ENCODE measurements at regions not wholly inside any gene's neighbourhood (a gene's known extent, or its start where the extent isn't known, plus 50 kb on each side); places are given as distances from the start of the nearest gene placed in this dataset.

- 20 to 22% (median 22%) methylated on average over 3 of the region's 3 CpGs for WGBS, 3 donors
- intact Hi-C loops (cut with DNase I) = no loop called here
- Histone ChIP-seq H3K27me3 (no peaks in the 10 kb centered on the region), H3K36me3 (no peaks in the 10 kb centered on the region), H3K4me3 (no peak overlapping the region), H3K9me3 (no peaks in the 10 kb centered on the region), H3K4me1 (ENCODE audit: insufficient read depth) (no peaks in the 10 kb centered on the region), H3K27ac (no peak overlapping the region)
- no peak for DNase-seq
- TF ChIP-seq CTCF (IDR thresholded peaks at IDR 0.05) (no peak), EP300 (IDR thresholded peaks at IDR 0.05) (no peak), POLR2A (IDR thresholded peaks at IDR 0.05) (no peak)
These were observed 662.0 kb upstream of the FRG1 start for GRCh38 chr4:189278597-189279165.

GRCh38 chr4:189279188-189279587 lies 661.5 kb upstream of the FRG1 start:
- intact Hi-C loops (cut with DNase I) = no loop called here
- no peak for TF ChIP-seq EP300 (IDR thresholded peaks at IDR 0.05)
- TF ChIP-seq POLR2A (IDR thresholded peaks at IDR 0.05) = no peak
- TF ChIP-seq CTCF (IDR thresholded peaks at IDR 0.05) = no peak
- 89 to 92% (median 91%) methylated on average over 11 of the region's 11 CpGs for WGBS, 3 donors

GRCh38 chr4:189285377-189285776 lies 655.3 kb upstream of the FRG1 start:
- Histone ChIP-seq H3K4me1 (ENCODE audit: insufficient read depth) (no peaks in the 10 kb centered on the region), H3K9me3 (no peaks in the 10 kb centered on the region), H3K4me3 (no peak overlapping the region), H3K27ac (no peak overlapping the region), H3K27me3 (no peaks in the 10 kb centered on the region), H3K36me3 (no peaks in the 10 kb centered on the region)
- TF ChIP-seq EP300 (IDR thresholded peaks at IDR 0.05) (no peak), CTCF (IDR thresholded peaks at IDR 0.05) (no peak), POLR2A (IDR thresholded peaks at IDR 0.05) (no peak)
- 79 to 84% (median 82%) methylated on average over 8 of the region's 8 CpGs for WGBS, 3 donors
- no peak for DNase-seq
- intact Hi-C loops (cut with DNase I) = no loop called here

More at GRCh38 chr4:189279188-189279587, 661.5 kb upstream of the FRG1 start:
- Histone ChIP-seq H3K36me3 (no peaks in the 10 kb centered on the region), H3K4me1 (ENCODE audit: insufficient read depth) (no peaks in the 10 kb centered on the region), H3K27ac (no peak overlapping the region), H3K9me3 (no peaks in the 10 kb centered on the region), H3K27me3 (no peaks in the 10 kb centered on the region), H3K4me3 (no peak overlapping the region)
- DNase-seq = no peak

- no peaks in the 10 kb centered on the region for H3K9me3 ChIP-seq
These were observed 648.7 kb upstream of the FRG1 start for GRCh38 chr4:189291939-189292338.

More at GRCh38 chr4:189291939-189292338, 648.7 kb upstream of the FRG1 start:
- H3K4me1 ChIP-seq (ENCODE audit: insufficient read depth) = no peaks in the 10 kb centered on the region
- TF ChIP-seq CTCF (IDR thresholded peaks at IDR 0.05) = no peak
- TF ChIP-seq EP300 (IDR thresholded peaks at IDR 0.05) = no peak
- TF ChIP-seq POLR2A (IDR thresholded peaks at IDR 0.05) = no peak
- DNase-seq = no peak
- no peak overlapping the region for H3K4me3 ChIP-seq
- no peaks in the 10 kb centered on the region for H3K27me3 ChIP-seq
- intact Hi-C loops (cut with DNase I) = no loop called here
- H3K36me3 ChIP-seq = no peaks in the 10 kb centered on the region
- H3K27ac ChIP-seq = no peak overlapping the region
